ENCODE measurements at regions not wholly inside any gene's neighbourhood (a gene's known extent, or its start where the extent isn't known, plus 50 kb on each side); places are given as distances from the start of the nearest gene placed in this dataset.

DNA sequence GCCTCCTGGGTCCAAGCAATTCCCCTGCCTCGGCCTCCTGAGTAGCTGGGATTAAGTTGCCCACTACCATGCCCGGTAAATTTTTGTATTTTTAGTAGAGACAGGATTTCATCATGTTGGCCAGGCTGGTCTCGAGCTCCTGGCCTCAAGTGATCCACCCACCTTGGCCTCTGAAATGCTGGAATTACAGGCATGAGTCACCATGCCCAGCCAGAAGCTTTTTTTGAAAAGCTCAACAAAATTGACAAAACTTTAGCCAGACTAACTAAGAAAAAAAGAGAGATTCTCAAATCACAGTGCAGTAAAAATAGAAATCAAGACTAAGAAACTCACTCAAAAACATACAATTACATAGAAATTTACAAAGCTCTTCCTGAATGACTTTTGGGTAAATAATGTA, 420.6 kb downstream of the COL12A1 start:
- no peak for TF ChIP-seq CTCF (conservative IDR thresholded peaks at IDR 0.05; ENCODE audit: low read length)

GRCh38 chr6:74782346-74782745, 423.5 kb downstream of the COL12A1 start:
- no peak for TF ChIP-seq CTCF (conservative IDR thresholded peaks at IDR 0.05; ENCODE audit: low read length)
- H3K4me3 ChIP-seq (ENCODE audit: low read length): no peak overlapping the region
- no peak for DNase-seq (ENCODE audit: low read depth)

More for the DNA sequence above, 420.6 kb downstream of the COL12A1 start:
- DNase-seq (ENCODE audit: low read depth): peak; percentile 23
- no peak overlapping the region for H3K4me3 ChIP-seq (ENCODE audit: low read length)

- TF ChIP-seq CTCF (conservative IDR thresholded peaks at IDR 0.05; ENCODE audit: low read length): no peak
- H3K4me3 ChIP-seq (ENCODE audit: low read length): no peak overlapping the region
- DNase-seq (ENCODE audit: low read depth): no peak
These were observed 425.0 kb downstream of the COL12A1 start for GRCh38 chr6:74780831-74781230.

GRCh38 chr6:74768738-74769137, 437.1 kb downstream of the COL12A1 start:
- H3K4me3 ChIP-seq (ENCODE audit: low read length): no peak overlapping the region
- DNase-seq (ENCODE audit: low read depth): no peak
- no peak for TF ChIP-seq CTCF (conservative IDR thresholded peaks at IDR 0.05; ENCODE audit: low read length)

DNA sequence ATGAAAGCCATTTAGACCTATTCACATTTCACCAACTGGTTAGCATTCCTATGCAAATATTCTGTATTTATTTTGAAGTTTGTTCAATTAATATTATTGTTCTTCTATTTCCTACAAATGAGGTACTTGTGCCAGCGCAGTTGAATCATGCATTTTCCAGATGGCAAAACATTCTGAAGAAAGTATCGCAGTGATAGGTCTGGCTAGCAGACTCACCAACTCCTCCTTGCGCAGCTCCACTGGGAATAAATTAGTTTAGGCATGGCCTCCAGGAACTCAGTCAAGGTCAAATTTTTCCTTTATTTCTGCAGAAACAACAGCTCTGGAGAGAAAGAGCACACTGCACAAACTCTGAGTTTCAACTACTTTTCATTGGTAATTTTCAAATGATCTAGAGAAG, 437.7 kb downstream of the COL12A1 start:
- DNase-seq (ENCODE audit: low read depth): peak; percentile 51
- H3K4me3 ChIP-seq (ENCODE audit: low read length): no peak overlapping the region
- no peak for TF ChIP-seq CTCF (conservative IDR thresholded peaks at IDR 0.05; ENCODE audit: low read length)

GRCh38 chr6:74765486-74765885, 440.4 kb downstream of the COL12A1 start:
- H3K4me3 ChIP-seq (ENCODE audit: low read length): no peak overlapping the region
- TF ChIP-seq CTCF (conservative IDR thresholded peaks at IDR 0.05; ENCODE audit: low read length): no peak
- DNase-seq (ENCODE audit: low read depth): no peak

- peak; percentile 67 for DNase-seq (ENCODE audit: low read depth)
- H3K4me3 ChIP-seq (ENCODE audit: low read length): no peak overlapping the region
- TF ChIP-seq CTCF (conservative IDR thresholded peaks at IDR 0.05; ENCODE audit: low read length): no peak
These were observed 441.4 kb downstream of the COL12A1 start for GRCh38 chr6:74764486-74764885.

Measured in AG10803 (cell line).